ENCODE measurements at regions not wholly inside any gene's neighbourhood (a gene's known extent, or its start where the extent isn't known, plus 50 kb on each side); places are given as distances from the start of the nearest gene placed in this dataset.
"Not testable (repeated sequence)": the region's sequence is repeated elsewhere in the genome, so short reads cannot be mapped to it uniquely, and the experiment has no call there.

DNA sequence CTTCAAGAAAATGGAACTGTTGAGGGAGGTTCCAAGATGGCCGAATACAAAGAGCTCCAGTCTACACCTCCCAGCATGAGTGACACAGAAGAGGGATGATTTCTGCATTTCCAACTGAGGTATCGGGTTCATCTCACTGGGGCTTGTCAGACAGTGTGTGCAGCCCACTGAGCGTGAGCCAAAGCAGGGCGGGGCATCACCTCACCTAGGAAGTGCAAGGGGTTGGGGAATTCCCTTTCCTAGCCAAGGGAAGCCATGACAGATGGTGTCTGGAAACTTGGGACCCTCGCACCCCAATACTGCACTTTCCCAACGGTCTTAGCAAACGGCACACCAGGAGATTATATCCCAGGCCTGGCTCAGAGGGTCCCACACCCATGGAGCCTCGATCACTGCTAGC lies 77.3 kb downstream of the POU4F1 start:
- H3K27me3 Mint-ChIP-seq (ENCODE audit: insufficient read depth, low read depth, poor library complexity); H3K4me3 Mint-ChIP-seq; DNase-seq (ENCODE audit: low spot score); H3K4me3 ChIP-seq; H3K79me2 ChIP-seq (replicated peaks; ENCODE audit: insufficient read depth); ATAC-seq; H3K9me2 ChIP-seq (ENCODE audit: insufficient read depth); H4K20me1 ChIP-seq (replicated peaks; ENCODE audit: insufficient read depth); H3K27me3 ChIP-seq (ENCODE audit: insufficient read depth); H3K36me3 ChIP-seq (ENCODE audit: insufficient read depth); H3F3A ChIP-seq (replicated peaks; ENCODE audit: low read depth); H2AFZ ChIP-seq; H3K27ac ChIP-seq (ENCODE audit: low read depth); H3K27ac Mint-ChIP-seq; H3K36me3 Mint-ChIP-seq (ENCODE audit: low read depth); H3K4me1 ChIP-seq (ENCODE audit: insufficient read depth); H3K4me2 ChIP-seq; H3K4me1 Mint-ChIP-seq: not testable (repeated sequence)
- H3K9me3 Mint-ChIP-seq, result peaks cover 20% of the 10 kb centered on the region

DNA sequence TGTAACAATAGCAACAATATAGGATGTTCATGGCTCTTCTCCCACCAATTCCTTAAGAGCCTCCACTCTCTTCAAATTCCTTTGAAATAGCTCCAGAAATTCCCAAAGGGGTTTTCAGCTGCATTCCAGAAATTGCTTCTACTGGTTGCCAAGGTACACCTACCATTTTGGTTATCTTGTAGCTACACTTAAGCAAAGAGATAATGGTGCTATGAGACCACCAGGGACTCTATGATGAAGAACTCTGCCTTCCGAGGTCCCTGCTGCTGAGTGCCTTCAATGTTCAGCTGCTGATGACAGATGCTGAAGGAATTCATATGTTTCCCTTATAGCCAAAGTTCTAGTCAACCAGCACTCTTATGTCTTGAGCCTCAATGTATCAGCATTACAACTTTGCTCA lies 78.4 kb downstream of the POU4F1 start:
- no peak overlapping the region for H3K27ac ChIP-seq (ENCODE audit: low read depth)
- no peaks in the 10 kb centered on the region for H3K4me1 Mint-ChIP-seq
- no peaks in the 10 kb centered on the region for H4K20me1 ChIP-seq (replicated peaks; ENCODE audit: insufficient read depth)
- H3K36me3 Mint-ChIP-seq (ENCODE audit: low read depth), result peaks cover 13% of the 10 kb centered on the region
- H3K9me2 ChIP-seq (ENCODE audit: insufficient read depth), result no peaks in the 10 kb centered on the region; the same call in 1 of the 2 replicates
- peaks cover 25% of the 10 kb centered on the region for H3K9me3 Mint-ChIP-seq
- H3K4me2 ChIP-seq, result no peak overlapping the region
- TF ChIP-seq ZNF331 (CRISPR knock-in tag; IDR thresholded peaks at IDR 0.05; ENCODE audit: low read depth), result no peak
- no peak for TF ChIP-seq NANOG (IDR thresholded peaks at IDR 0.05; ENCODE audit: borderline replicate concordance)
- TF ChIP-seq EZH2 (IDR thresholded peaks at IDR 0.05; ENCODE audit: low read depth, unreplicated experiment), result no peak
- no peak for TF ChIP-seq STAT1 (IDR thresholded peaks at IDR 0.05; ENCODE audit: unreplicated experiment)
- TF ChIP-seq CREB1 (CRISPR knock-in tag; IDR thresholded peaks at IDR 0.05; ENCODE audit: low read depth), result no peak
- TF ChIP-seq POLR2AphosphoS5 (IDR thresholded peaks at IDR 0.05; ENCODE audit: low read depth), result no peak
- TF ChIP-seq, protein P1, sequence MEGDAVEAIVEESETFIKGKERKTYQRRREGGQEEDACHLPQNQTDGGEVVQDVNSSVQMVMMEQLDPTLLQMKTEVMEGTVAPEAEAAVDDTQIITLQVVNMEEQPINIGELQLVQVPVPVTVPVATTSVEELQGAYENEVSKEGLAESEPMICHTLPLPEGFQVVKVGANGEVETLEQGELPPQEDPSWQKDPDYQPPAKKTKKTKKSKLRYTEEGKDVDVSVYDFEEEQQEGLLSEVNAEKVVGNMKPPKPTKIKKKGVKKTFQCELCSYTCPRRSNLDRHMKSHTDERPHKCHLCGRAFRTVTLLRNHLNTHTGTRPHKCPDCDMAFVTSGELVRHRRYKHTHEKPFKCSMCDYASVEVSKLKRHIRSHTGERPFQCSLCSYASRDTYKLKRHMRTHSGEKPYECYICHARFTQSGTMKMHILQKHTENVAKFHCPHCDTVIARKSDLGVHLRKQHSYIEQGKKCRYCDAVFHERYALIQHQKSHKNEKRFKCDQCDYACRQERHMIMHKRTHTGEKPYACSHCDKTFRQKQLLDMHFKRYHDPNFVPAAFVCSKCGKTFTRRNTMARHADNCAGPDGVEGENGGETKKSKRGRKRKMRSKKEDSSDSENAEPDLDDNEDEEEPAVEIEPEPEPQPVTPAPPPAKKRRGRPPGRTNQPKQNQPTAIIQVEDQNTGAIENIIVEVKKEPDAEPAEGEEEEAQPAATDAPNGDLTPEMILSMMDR (conservative IDR thresholded peaks at IDR 0.05; ENCODE audit: low read depth in 2 of 2), result no peak
- TF ChIP-seq EZH2phosphoT487 (IDR thresholded peaks at IDR 0.05; ENCODE audit: unreplicated experiment), result no peak
- no peak for TF ChIP-seq ZNF114 (CRISPR knock-in tag; IDR thresholded peaks at IDR 0.05)
- no peak for TF ChIP-seq ZNF462 (CRISPR knock-in tag; IDR thresholded peaks at IDR 0.05)
- TF ChIP-seq REST (IDR thresholded peaks at IDR 0.05; ENCODE audit: unreplicated experiment), result no peak
- no peak overlapping the region for H3K27ac Mint-ChIP-seq
- H3F3A ChIP-seq (replicated peaks; ENCODE audit: low read depth), result no peaks in the 10 kb centered on the region
- no peaks in the 10 kb centered on the region for H3K4me1 ChIP-seq (ENCODE audit: insufficient read depth)
- 0 out of 2 replicates have a peak, but pooled peaks cover 3% of the 10 kb centered on the region for H3K36me3 ChIP-seq (ENCODE audit: insufficient read depth)
- DNase-seq (ENCODE audit: low spot score), result no peak
- no peak overlapping the region for H3K4me3 Mint-ChIP-seq
- no peak overlapping the region for H2AFZ ChIP-seq
- ATAC-seq, result no peak
- H3K4me3 ChIP-seq, result no peak overlapping the region
- H3K27me3 Mint-ChIP-seq (ENCODE audit: insufficient read depth, low read depth, poor library complexity), result peaks cover 5% of the 10 kb centered on the region
- H3K79me2 ChIP-seq (replicated peaks; ENCODE audit: insufficient read depth), result no peaks in the 10 kb centered on the region
- H3K27me3 ChIP-seq (ENCODE audit: insufficient read depth), result no peaks in the 10 kb centered on the region

All from GM23338 (cell line).